Gastrocnemius medialis (tissue), 4 donors: ENCODE measurements at regions not wholly inside any gene's neighbourhood (a gene's known extent, or its start where the extent isn't known, plus 50 kb on each side); places are given as distances from the start of the nearest gene placed in this dataset.

ENCODE experiments used
- CTCF ChIP-seq, 5 experiments: fragments of 450-650 bp in 3 of 5; fragments of 200-600 bp in 2 of 5; sonication (generic) in 2 of 5; IDR thresholded peaks in 4 of 5; conservative IDR thresholded peaks in 1 of 5; 1 replicate in 4 of 5; 2 replicates in 1 of 5; pipeline ENCODE4 v1.5.1; 2016 to 2019; ENCODE audit warnings: antibody characterized with exemption in 5 of 5, mild to moderate bottlenecking in 3 of 5, moderate library complexity in 3 of 5
- POLR2A ChIP-seq, 2 donors: fragments of 450-650 bp; IDR thresholded peaks; one replicate each; pipeline ENCODE4 v1.6.1; 2017; ENCODE audit warnings: antibody characterized with exemption in 2 of 2, mild to moderate bottlenecking in 2 of 2, moderate library complexity in 2 of 2

GRCh38 chr1:14524826-14525636 lies 73.5 kb upstream of the KAZN start:
- TF ChIP-seq CTCF (IDR thresholded peaks at IDR 0.05 in 4 of 5, conservative IDR thresholded peaks at IDR 0.05 in 1 of 5) (no peak), POLR2A (IDR thresholded peaks at IDR 0.05) (no peak)
